ENCODE measurements at regions not wholly inside any gene's neighbourhood (a gene's known extent, or its start where the extent isn't known, plus 50 kb on each side); places are given as distances from the start of the nearest gene placed in this dataset.

DNA sequence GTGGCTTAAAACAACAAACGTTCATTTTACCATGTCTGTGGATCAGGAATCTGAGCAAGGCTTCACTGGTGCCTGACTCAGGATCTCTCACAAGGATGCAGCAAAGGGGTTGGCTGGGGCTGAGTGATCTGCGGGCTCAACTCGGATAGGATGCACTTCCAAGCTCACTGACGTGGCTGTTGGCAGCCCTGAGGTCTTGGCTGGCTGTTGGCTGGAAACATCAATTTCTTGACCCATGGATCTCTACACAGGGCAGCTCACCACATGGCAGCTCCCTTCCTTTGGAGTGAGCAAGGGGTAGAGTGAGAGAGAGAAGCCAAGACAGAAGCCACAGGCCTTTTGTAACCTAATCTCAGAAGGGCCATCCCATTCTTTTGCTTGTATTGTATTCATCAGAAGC lies 202.1 kb downstream of the NXNL2 start:
- no peak for TF ChIP-seq TCF12 (IDR thresholded peaks at IDR 0.05)
- TF ChIP-seq RFX5 (IDR thresholded peaks at IDR 0.05; ENCODE audit: low read length), result no peak
- TF ChIP-seq, protein P1, sequence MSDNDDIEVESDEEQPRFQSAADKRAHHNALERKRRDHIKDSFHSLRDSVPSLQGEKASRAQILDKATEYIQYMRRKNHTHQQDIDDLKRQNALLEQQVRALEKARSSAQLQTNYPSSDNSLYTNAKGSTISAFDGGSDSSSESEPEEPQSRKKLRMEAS (IDR thresholded peaks at IDR 0.05; ENCODE audit: low read depth), result no peak
- no peak for TF ChIP-seq EP300 (IDR thresholded peaks at IDR 0.05; ENCODE audit: borderline replicate concordance in 1 of 2, low read depth in 1 of 2, low read length in 1 of 2)
- TF ChIP-seq MXI1 (IDR thresholded peaks at IDR 0.05; ENCODE audit: low read depth, low read length), result no peak
